Immature natural killer cell (primary cell): ENCODE measurements at regions not wholly inside any gene's neighbourhood (a gene's known extent, or its start where the extent isn't known, plus 50 kb on each side); places are given as distances from the start of the nearest gene placed in this dataset.

Experiments
- DNase-seq, 3 donors: peaks; one replicate each; pipeline ENCODE4 v3.0.0; 2022; ENCODE audit warnings: mixed read lengths in 1 of 3
- H3K27ac Mint-ChIP-seq, 6 donors: one replicate each; pipeline ENCODE4 v1.8.0; 2020; ENCODE audit warnings: mixed read lengths in 6 of 6, mild to moderate bottlenecking in 5 of 6, inconsistent platforms in 4 of 6, moderate library complexity in 3 of 6
- H3K27me3 Mint-ChIP-seq, 3 donors: one replicate each; pipeline ENCODE4 v1.8.0; 2020 to 2021; ENCODE audit warnings: low read depth in 3 of 3, mild to moderate bottlenecking in 3 of 3, mixed read lengths in 3 of 3, moderate library complexity in 3 of 3, inconsistent platforms in 1 of 3
- H3K36me3 Mint-ChIP-seq, 3 donors: one replicate each; pipeline ENCODE4 v1.8.0; 2020; ENCODE audit warnings: mixed read lengths in 3 of 3, inconsistent platforms in 2 of 3, mild to moderate bottlenecking in 2 of 3
- H3K4me1 Mint-ChIP-seq, 2 donors: one replicate each; pipeline ENCODE4 v1.8.0; 2020; ENCODE audit warnings: inconsistent platforms in 2 of 2, mild to moderate bottlenecking in 2 of 2, mixed read lengths in 2 of 2, moderate library complexity in 1 of 2
- H3K4me3 Mint-ChIP-seq, 5 donors: one replicate each; pipeline ENCODE4 v1.8.0; 2020; ENCODE audit warnings: mild to moderate bottlenecking in 5 of 5, mixed read lengths in 5 of 5, inconsistent platforms in 3 of 5, moderate library complexity in 3 of 5
- H3K9me3 Mint-ChIP-seq, 6 donors: one replicate each; pipeline ENCODE4 v1.8.0; 2020; ENCODE audit warnings: mild to moderate bottlenecking in 6 of 6, mixed read lengths in 6 of 6, inconsistent platforms in 4 of 6, moderate library complexity in 3 of 6

- H3K4me3 Mint-ChIP-seq, result no peak overlapping the region
- no peak for DNase-seq
- no peak overlapping the region for H3K27ac Mint-ChIP-seq
- no peaks in the 10 kb centered on the region for H3K4me1 Mint-ChIP-seq
- H3K27me3 Mint-ChIP-seq, result peaks cover 4 to 12% (median 5%) of the 10 kb centered on the region in 3 donors
- no peaks in the 10 kb centered on the region for H3K36me3 Mint-ChIP-seq
- peaks cover 0 to 2% (median 0%) of the 10 kb centered on the region in 6 donors for H3K9me3 Mint-ChIP-seq
Measured at GRCh38 chr11:134691985-134692384, 279.9 kb upstream of the B3GAT1 start.

GRCh38 chr11:134691295-134691873, 279.3 kb upstream of the B3GAT1 start:
- no peak for DNase-seq
- Mint-ChIP-seq H3K27ac (no peak overlapping the region), H3K27me3 (peaks cover 4 to 12% (median 5%) of the 10 kb centered on the region in 3 donors), H3K9me3 (peaks cover 0 to 2% (median 0%) of the 10 kb centered on the region in 6 donors), H3K36me3 (no peaks in the 10 kb centered on the region), H3K4me1 (no peaks in the 10 kb centered on the region), H3K4me3 (no peak overlapping the region)

- Mint-ChIP-seq H3K36me3 (no peaks in the 10 kb centered on the region), H3K4me1 (no peaks in the 10 kb centered on the region), H3K27ac (no peak overlapping the region), H3K9me3 (peaks cover 0 to 2% (median 0%) of the 10 kb centered on the region in 6 donors), H3K4me3 (no peak overlapping the region), H3K27me3 (peaks cover 4 to 12% (median 5%) of the 10 kb centered on the region in 3 donors)
- no peak for DNase-seq
Measured at GRCh38 chr11:134689886-134690285, 277.8 kb upstream of the B3GAT1 start.

- no peaks in the 10 kb centered on the region for H3K4me1 Mint-ChIP-seq
- peaks cover 2 to 16% (median 4%) of the 10 kb centered on the region in 3 donors for H3K27me3 Mint-ChIP-seq
- no peaks in the 10 kb centered on the region for H3K36me3 Mint-ChIP-seq
- no peak for DNase-seq
- H3K9me3 Mint-ChIP-seq, result peaks cover 0 to 2% (median 0%) of the 10 kb centered on the region in 6 donors
- no peak overlapping the region for H3K27ac Mint-ChIP-seq
- no peak overlapping the region for H3K4me3 Mint-ChIP-seq
Measured at GRCh38 chr11:134687548-134687947, 275.5 kb upstream of the B3GAT1 start.

- H3K36me3 Mint-ChIP-seq, result no peaks in the 10 kb centered on the region
- no peak overlapping the region for H3K27ac Mint-ChIP-seq
- H3K4me1 Mint-ChIP-seq, result no peaks in the 10 kb centered on the region
- H3K4me3 Mint-ChIP-seq, result no peak overlapping the region
- H3K27me3 Mint-ChIP-seq, result peaks cover 0 to 16% (median 4%) of the 10 kb centered on the region in 3 donors
- DNase-seq, result no peak
- H3K9me3 Mint-ChIP-seq, result peaks cover 0 to 2% (median 0%) of the 10 kb centered on the region in 6 donors
Measured at GRCh38 chr11:134686460-134687061, 274.5 kb upstream of the B3GAT1 start.

- H3K36me3 Mint-ChIP-seq, result no peaks in the 10 kb centered on the region
- H3K4me3 Mint-ChIP-seq, result no peak overlapping the region
- peaks cover 0 to 2% (median 0%) of the 10 kb centered on the region in 6 donors for H3K9me3 Mint-ChIP-seq
- H3K4me1 Mint-ChIP-seq, result no peaks in the 10 kb centered on the region
- H3K27me3 Mint-ChIP-seq, result peaks cover 2 to 11% (median 4%) of the 10 kb centered on the region in 3 donors
- no peak for DNase-seq
- no peak overlapping the region for H3K27ac Mint-ChIP-seq
Measured at GRCh38 chr11:134685793-134686380, 273.8 kb upstream of the B3GAT1 start.

GRCh38 chr11:134684576-134684975, 272.5 kb upstream of the B3GAT1 start:
- Mint-ChIP-seq H3K27me3 (peaks cover 0 to 8% (median 2%) of the 10 kb centered on the region in 3 donors), H3K4me3 (no peak overlapping the region), H3K9me3 (peaks cover 0 to 2% (median 0%) of the 10 kb centered on the region in 6 donors), H3K4me1 (no peaks in the 10 kb centered on the region), H3K36me3 (no peaks in the 10 kb centered on the region), H3K27ac (no peak overlapping the region)
- no peak for DNase-seq

- Mint-ChIP-seq H3K36me3 (no peaks in the 10 kb centered on the region), H3K9me3 (peaks cover 0 to 2% (median 0%) of the 10 kb centered on the region in 6 donors), H3K27me3 (peaks cover 0 to 5% (median 4%) of the 10 kb centered on the region in 3 donors), H3K27ac (no peak overlapping the region), H3K4me3 (no peak overlapping the region), H3K4me1 (no peaks in the 10 kb centered on the region)
- DNase-seq, result no peak
Measured at GRCh38 chr11:134683860-134684259, 271.8 kb upstream of the B3GAT1 start.

- Mint-ChIP-seq H3K27ac (no peak overlapping the region), H3K4me1 (no peaks in the 10 kb centered on the region), H3K9me3 (peaks cover 0 to 2% (median 0%) of the 10 kb centered on the region in 6 donors), H3K27me3 (peaks cover 0 to 5% (median 4%) of the 10 kb centered on the region in 3 donors), H3K4me3 (no peak overlapping the region), H3K36me3 (no peaks in the 10 kb centered on the region)
- no peak for DNase-seq
Measured at GRCh38 chr11:134682577-134682976, 270.5 kb upstream of the B3GAT1 start.

- Mint-ChIP-seq H3K4me1 (no peaks in the 10 kb centered on the region), H3K27ac (no peak overlapping the region), H3K36me3 (no peaks in the 10 kb centered on the region), H3K9me3 (no peaks in the 10 kb centered on the region), H3K4me3 (no peak overlapping the region), H3K27me3 (peaks cover 0 to 5% (median 4%) of the 10 kb centered on the region in 3 donors)
- DNase-seq, result no peak
Measured at GRCh38 chr11:134679592-134679991, 267.6 kb upstream of the B3GAT1 start.

GRCh38 chr11:134678744-134679143, 266.7 kb upstream of the B3GAT1 start:
- H3K4me1 Mint-ChIP-seq, result no peaks in the 10 kb centered on the region
- no peaks in the 10 kb centered on the region for H3K36me3 Mint-ChIP-seq
- no peak overlapping the region for H3K4me3 Mint-ChIP-seq
- no peaks in the 10 kb centered on the region for H3K9me3 Mint-ChIP-seq
- peaks cover 0 to 4% (median under 1%) of the 10 kb centered on the region in 3 donors for H3K27me3 Mint-ChIP-seq
- DNase-seq, result no peak
- H3K27ac Mint-ChIP-seq, result no peak overlapping the region

- H3K4me3 Mint-ChIP-seq, result no peak overlapping the region
- H3K36me3 Mint-ChIP-seq, result no peaks in the 10 kb centered on the region
- H3K9me3 Mint-ChIP-seq, result no peaks in the 10 kb centered on the region
- DNase-seq, result no peak
- H3K27ac Mint-ChIP-seq, result no peak overlapping the region
- H3K27me3 Mint-ChIP-seq, result peaks cover 0 to 4% (median 0%) of the 10 kb centered on the region in 3 donors
- no peaks in the 10 kb centered on the region for H3K4me1 Mint-ChIP-seq
Measured at GRCh38 chr11:134677891-134678551, 266.0 kb upstream of the B3GAT1 start.

GRCh38 chr11:134677397-134677822, 265.4 kb upstream of the B3GAT1 start:
- no peak for DNase-seq
- no peak overlapping the region for H3K4me3 Mint-ChIP-seq
- H3K4me1 Mint-ChIP-seq, result no peaks in the 10 kb centered on the region
- H3K27me3 Mint-ChIP-seq, result peaks cover 0 to 4% (median 0%) of the 10 kb centered on the region in 3 donors
- H3K27ac Mint-ChIP-seq, result no peak overlapping the region
- H3K36me3 Mint-ChIP-seq, result no peaks in the 10 kb centered on the region
- no peaks in the 10 kb centered on the region for H3K9me3 Mint-ChIP-seq
